ENCODE measurements at regions not wholly inside any gene's neighbourhood (a gene's known extent, or its start where the extent isn't known, plus 50 kb on each side); places are given as distances from the start of the nearest gene placed in this dataset.

GRCh38 chr2:234300932-234301823 is 195.7 kb downstream of the ARL4C start:
- Histone ChIP-seq H3K27me3 (ENCODE audit: control insufficient read depth, insufficient read depth, low read length) (peaks cover 2% of the 10 kb centered on the region), H3K4me1 (ENCODE audit: control insufficient read depth, extremely low read depth, insufficient read depth, low read length) (peaks cover 9% of the 10 kb centered on the region), H3K4me2 (ENCODE audit: extremely low read depth, insufficient read depth, low read length) (peak overlapping the region; percentile 48), H3K9me3 (ENCODE audit: control insufficient read depth, insufficient read depth, low read depth, low read length) (no peaks in the 10 kb centered on the region), H3K9ac (ENCODE audit: insufficient read depth, low read length) (no peak overlapping the region), H4K20me1 (ENCODE audit: control insufficient read depth, extremely low read depth, insufficient read depth, low read length) (no peaks in the 10 kb centered on the region), H2AFZ (ENCODE audit: low read length) (no peak overlapping the region), H3K79me2 (ENCODE audit: control insufficient read depth, insufficient read depth, low read length) (no peaks in the 10 kb centered on the region), H3K27ac (ENCODE audit: insufficient read depth, low read length) (no peak overlapping the region), H3K36me3 (ENCODE audit: control insufficient read depth, insufficient read depth, low read length) (no peaks in the 10 kb centered on the region), H3K4me3 (replicated peaks in 1 of 4; ENCODE audit: control extremely low read depth in 1 of 4, insufficient read depth in 1 of 4, low read depth in 3 of 4, low read length in 4 of 4) (no peak overlapping the region)
- TF ChIP-seq EZH2 (IDR thresholded peaks at IDR 0.05; ENCODE audit: low read length, missing control alignments) (no peak), CTCF (conservative IDR thresholded peaks at IDR 0.05 in 1 of 2, IDR thresholded peaks at IDR 0.05 in 1 of 2; ENCODE audit: low read depth in 1 of 2, low read length in 2 of 2) (no peak)
- DNase-seq (ENCODE audit: low read depth in 2 of 2) = no peak

DNA sequence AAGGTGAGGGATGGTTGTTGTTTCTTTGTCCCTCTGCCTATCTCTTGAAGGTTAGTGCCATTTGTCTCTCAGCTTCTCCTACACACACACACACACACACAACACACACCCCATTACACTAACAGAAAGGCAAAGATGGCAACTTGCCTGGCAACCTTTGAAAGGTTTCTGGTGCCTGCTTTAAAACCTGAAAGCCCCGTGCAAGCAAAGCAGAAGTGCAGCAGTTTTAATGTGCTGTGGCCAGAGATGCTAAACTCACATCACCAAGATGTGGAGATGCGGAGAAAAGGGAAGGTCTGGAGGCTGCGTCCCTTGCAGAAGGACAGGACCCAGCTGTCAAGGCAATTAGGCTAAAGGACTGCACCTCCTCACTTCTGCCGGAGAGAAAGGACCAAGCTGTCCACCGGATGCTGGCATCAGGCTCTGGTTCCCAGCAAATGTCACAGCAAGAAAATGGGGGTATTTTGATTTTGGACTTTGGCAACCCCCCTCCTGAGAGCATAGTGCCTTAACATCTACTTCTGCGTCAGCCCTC is 196.4 kb downstream of the ARL4C start:
- peaks cover 9% of the 10 kb centered on the region for H3K4me1 ChIP-seq (ENCODE audit: control insufficient read depth, extremely low read depth, insufficient read depth, low read length)
- no peaks in the 10 kb centered on the region for H3K79me2 ChIP-seq (ENCODE audit: control insufficient read depth, insufficient read depth, low read length)
- H3K27ac ChIP-seq (ENCODE audit: insufficient read depth, low read length) = no peak overlapping the region
- TF ChIP-seq EZH2 (IDR thresholded peaks at IDR 0.05; ENCODE audit: low read length, missing control alignments) (no peak), CTCF (conservative IDR thresholded peaks at IDR 0.05 in 1 of 2, IDR thresholded peaks at IDR 0.05 in 1 of 2; ENCODE audit: low read depth in 1 of 2, low read length in 2 of 2) (no peak)
- no peak overlapping the region for H3K4me2 ChIP-seq (ENCODE audit: extremely low read depth, insufficient read depth, low read length)
- H4K20me1 ChIP-seq (ENCODE audit: control insufficient read depth, extremely low read depth, insufficient read depth, low read length) = no peaks in the 10 kb centered on the region
- no peak overlapping the region for H3K9ac ChIP-seq (ENCODE audit: insufficient read depth, low read length)
- no peak overlapping the region for H2AFZ ChIP-seq (ENCODE audit: low read length)
- no peaks in the 10 kb centered on the region for H3K9me3 ChIP-seq (ENCODE audit: control insufficient read depth, insufficient read depth, low read depth, low read length)
- DNase-seq (ENCODE audit: low read depth in 2 of 2) = no peak
- H3K36me3 ChIP-seq (ENCODE audit: control insufficient read depth, insufficient read depth, low read length) = no peaks in the 10 kb centered on the region
- peaks cover 2% of the 10 kb centered on the region for H3K27me3 ChIP-seq (ENCODE audit: control insufficient read depth, insufficient read depth, low read length)
- no peak overlapping the region for H3K4me3 ChIP-seq (replicated peaks in 1 of 4; ENCODE audit: control extremely low read depth in 1 of 4, insufficient read depth in 1 of 4, low read depth in 3 of 4, low read length in 4 of 4)

DNA sequence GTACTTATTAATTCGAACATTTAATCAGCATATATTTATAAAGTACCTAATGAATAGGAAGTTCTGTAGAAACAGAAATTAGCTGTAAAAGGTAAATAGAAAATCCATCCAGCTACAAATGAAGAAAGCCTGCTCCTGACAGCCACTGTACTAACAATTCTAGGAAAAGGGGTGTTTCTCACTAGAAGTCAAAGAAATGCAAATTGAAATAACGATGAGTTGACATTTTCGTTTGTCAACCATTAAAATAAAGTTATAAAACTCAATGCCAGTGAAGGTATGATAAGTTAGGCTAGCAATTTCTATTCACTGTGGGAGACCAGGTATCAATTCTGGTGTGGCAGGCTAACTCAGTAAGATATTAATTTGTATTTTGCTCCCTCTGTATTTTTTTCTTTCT is 198.0 kb downstream of the ARL4C start:
- Histone ChIP-seq H2AFZ (ENCODE audit: low read length) (no peak overlapping the region), H3K36me3 (ENCODE audit: control insufficient read depth, insufficient read depth, low read length) (no peaks in the 10 kb centered on the region), H3K9me3 (ENCODE audit: control insufficient read depth, insufficient read depth, low read depth, low read length) (no peaks in the 10 kb centered on the region), H3K9ac (ENCODE audit: insufficient read depth, low read length) (no peak overlapping the region), H4K20me1 (ENCODE audit: control insufficient read depth, extremely low read depth, insufficient read depth, low read length) (no peaks in the 10 kb centered on the region), H3K4me3 (replicated peaks in 1 of 4; ENCODE audit: control extremely low read depth in 1 of 4, insufficient read depth in 1 of 4, low read depth in 3 of 4, low read length in 4 of 4) (no peak overlapping the region), H3K79me2 (ENCODE audit: control insufficient read depth, insufficient read depth, low read length) (no peaks in the 10 kb centered on the region), H3K4me1 (ENCODE audit: control insufficient read depth, extremely low read depth, insufficient read depth, low read length) (peaks cover 6% of the 10 kb centered on the region), H3K4me2 (ENCODE audit: extremely low read depth, insufficient read depth, low read length) (no peak overlapping the region), H3K27ac (ENCODE audit: insufficient read depth, low read length) (no peak overlapping the region), H3K27me3 (ENCODE audit: control insufficient read depth, insufficient read depth, low read length) (peaks cover 2% of the 10 kb centered on the region)
- DNase-seq (ENCODE audit: low read depth in 2 of 2) = no peak
- no peak for TF ChIP-seq EZH2 (IDR thresholded peaks at IDR 0.05; ENCODE audit: low read length, missing control alignments)
- TF ChIP-seq CTCF (conservative IDR thresholded peaks at IDR 0.05 in 1 of 2, IDR thresholded peaks at IDR 0.05 in 1 of 2; ENCODE audit: low read depth in 1 of 2, low read length in 2 of 2) = no peak

All from fibroblast of lung (primary cell).